GM19240 (cell line): ENCODE measurements at regions not wholly inside any gene's neighbourhood (a gene's known extent, or its start where the extent isn't known, plus 50 kb on each side); places are given as distances from the start of the nearest gene placed in this dataset.

Experiments
- DNase-seq: peaks from one replicate; pipeline ENCODE4 v3.0.0; 2011; ENCODE audit warnings: low spot score; ENCODE audit not compliant: insufficient read length

DNA sequence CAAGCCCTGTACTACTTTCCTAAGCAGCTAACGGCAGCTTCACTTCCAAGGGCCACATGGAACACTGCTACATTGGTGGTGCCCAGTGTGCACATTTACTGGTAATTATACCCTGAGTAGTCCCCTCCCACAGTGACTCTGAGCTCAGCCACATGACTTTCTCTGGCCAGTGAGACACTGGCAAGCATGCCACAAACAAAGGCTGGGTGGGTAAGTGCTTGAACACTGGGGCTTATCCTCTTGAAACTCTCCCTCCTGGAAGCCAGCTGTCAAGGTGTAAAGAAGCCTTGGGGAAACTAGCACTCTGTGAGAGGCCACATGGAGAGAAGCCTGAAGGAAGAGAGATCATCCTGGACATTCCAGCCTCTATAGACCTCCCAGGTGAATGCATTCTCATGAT lies 54.4 kb upstream of the DRD2 start:
- DNase-seq, result no peak

DNA sequence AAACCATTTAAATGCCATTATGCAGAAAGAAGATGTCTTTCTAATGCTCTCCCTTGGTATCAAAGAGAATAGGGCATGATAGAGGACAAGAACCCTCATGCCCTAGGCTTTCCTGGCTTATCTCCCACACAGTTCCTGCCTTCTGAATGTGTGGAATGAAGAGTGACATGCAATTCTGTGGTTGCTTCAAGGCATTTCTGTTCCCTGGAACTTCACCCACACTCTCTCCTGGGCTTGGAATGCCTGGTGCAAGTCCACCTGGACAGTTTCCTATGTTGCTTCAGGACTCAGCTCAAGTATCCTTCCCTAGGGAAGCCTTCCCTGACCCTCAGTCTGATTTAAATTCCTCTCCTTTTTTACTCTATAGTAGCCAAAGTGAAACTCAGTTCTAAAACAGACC lies 53.8 kb upstream of the DRD2 start:
- no peak for DNase-seq

DNA sequence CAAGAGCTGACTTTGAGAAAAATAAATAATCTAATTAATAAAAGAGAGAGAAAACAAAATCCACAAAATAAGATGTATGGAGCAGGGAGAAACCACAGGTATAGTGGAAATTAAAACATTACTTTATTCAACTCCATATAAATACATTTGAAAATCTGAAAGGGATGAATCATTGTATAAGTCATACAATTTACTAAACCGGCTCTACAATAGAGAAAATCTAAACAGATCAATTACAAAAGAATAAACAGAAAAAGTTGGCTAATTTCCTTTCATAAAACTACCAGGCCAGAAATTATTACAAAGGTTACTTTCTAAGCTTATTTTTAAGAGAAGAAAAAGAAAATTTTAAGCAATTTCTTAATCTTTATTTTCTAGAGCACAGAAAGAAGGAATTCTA lies 51.3 kb upstream of the DRD2 start:
- DNase-seq, result no peak
